Lung (tissue), 11 donors: ENCODE measurements at regions not wholly inside any gene's neighbourhood (a gene's known extent, or its start where the extent isn't known, plus 50 kb on each side); places are given as distances from the start of the nearest gene placed in this dataset.

Experiments
- ATAC-seq: fragments of 200-7000 bp; cut with Tn5 transposase; one replicate; pipeline ENCODE4 v1.9.1; 2020; ENCODE audit warnings: moderate number of reproducible peaks; ENCODE audit not compliant: insufficient read depth, low FRiP score
- DNase-seq, 3 donors: peaks; one replicate each; pipeline ENCODE4 v3.0.0-alpha.2; 2013 to 2017
- H3K27ac ChIP-seq, 2 donors: one replicate each; pipeline ENCODE4 v1.5.1; 2013; ENCODE audit warnings: mild to moderate bottlenecking in 2 of 2, moderate library complexity in 2 of 2, control low read depth in 1 of 2, inconsistent platforms in 1 of 2, low read depth in 1 of 2, low read length in 1 of 2
- H3K27me3 ChIP-seq, 3 donors: one replicate each; pipeline ENCODE4 v1.5.1; 2013; ENCODE audit warnings: low read length in 2 of 3; ENCODE audit not compliant: control insufficient read depth in 3 of 3, insufficient read depth in 3 of 3
- H3K36me3 ChIP-seq, 4 donors: one replicate each; pipeline ENCODE4 v1.5.1; 2013; ENCODE audit warnings: low read length in 4 of 4, mild to moderate bottlenecking in 1 of 4, moderate library complexity in 1 of 4; ENCODE audit not compliant: control insufficient read depth in 4 of 4, insufficient read depth in 4 of 4
- H3K4me1 ChIP-seq, 5 donors: one replicate each; pipeline ENCODE4 v1.5.1; 2013; ENCODE audit warnings: low read length in 5 of 5, mild to moderate bottlenecking in 2 of 5, moderate library complexity in 1 of 5; ENCODE audit not compliant: control insufficient read depth in 5 of 5, insufficient read depth in 5 of 5
- H3K4me3 ChIP-seq: one replicate; pipeline ENCODE4 v1.5.1; 2013; ENCODE audit warnings: mild to moderate bottlenecking, control low read depth, moderate library complexity
- H3K9ac ChIP-seq, 2 donors: one replicate each; pipeline ENCODE4 v1.5.1; 2013; ENCODE audit warnings: low read length in 2 of 2, control low read depth in 1 of 2; ENCODE audit not compliant: insufficient read depth in 1 of 2
- H3K9me3 ChIP-seq, 4 donors: one replicate each; pipeline ENCODE4 v1.5.1; 2013; ENCODE audit warnings: low read length in 3 of 4, mild to moderate bottlenecking in 1 of 4, moderate library complexity in 1 of 4; ENCODE audit not compliant: control insufficient read depth in 4 of 4, insufficient read depth in 3 of 4
- CTCF ChIP-seq: IDR thresholded peaks from 2 replicates; pipeline ENCODE4 v1.5.1; 2012; ENCODE audit warnings: mild to moderate bottlenecking; ENCODE audit errors: control extremely low read depth, extremely low read depth
- WGBS, 2 donors: extraction: QIAGEN DNeasy Blood & Tissue Kit; methylation state at CpG; one replicate each; pipeline ENCODE4 v1.1.7; 2013; 5-methylcytosine and 5-hydroxymethylcytosine counted together
- donor health status: control.
- donor health status: control.
- donor health status: Bipolar disorder and iron deficiency.
- donor health status: healthy.
- donor health status: DM: yes; HTN: yes; CAD: no.

GRCh38 chr4:62526671-62527070 is 1326.5 kb downstream of the ADGRL3 start:
- H3K27me3 ChIP-seq = no peaks in the 10 kb centered on the region
- ATAC-seq = no peak
- DNase-seq = no peak
- H3K9me3 ChIP-seq = no peaks in the 10 kb centered on the region
- 93% methylated on average over 12 of the region's 12 CpGs for WGBS, 2 donors
- H3K4me3 ChIP-seq = no peak overlapping the region
- no peak overlapping the region for H3K27ac ChIP-seq
- no peak overlapping the region for H3K9ac ChIP-seq
- peaks cover 0 to 4% (median 0%) of the 10 kb centered on the region in 5 donors for H3K4me1 ChIP-seq
- H3K36me3 ChIP-seq = no peaks in the 10 kb centered on the region
- no peak for TF ChIP-seq CTCF

- no peak overlapping the region for H3K9ac ChIP-seq
Observed at GRCh38 chr4:62523256-62523655, 1323.1 kb downstream of the ADGRL3 start.

DNA sequence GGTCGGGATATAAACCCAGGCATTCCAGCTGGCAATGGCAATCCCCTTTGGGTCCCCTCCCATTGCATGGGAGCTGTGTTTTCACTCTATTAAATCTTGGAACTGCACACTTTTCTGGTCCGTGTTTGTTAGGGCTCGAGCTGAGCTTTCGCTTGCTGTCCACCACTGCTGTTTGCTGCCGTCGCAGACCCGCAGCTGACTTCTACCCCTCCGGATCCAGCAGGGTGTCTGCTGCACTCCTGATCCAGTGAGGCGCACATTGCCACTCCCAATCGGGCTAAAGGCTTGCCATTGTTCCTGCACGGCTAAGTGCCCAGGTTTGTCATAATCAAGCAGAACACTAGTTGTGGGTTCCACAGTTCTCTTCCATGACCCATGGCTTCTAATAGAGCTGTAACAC is 1322.1 kb downstream of the ADGRL3 start:
- no peak overlapping the region for H3K9ac ChIP-seq
- no peak for TF ChIP-seq CTCF
- H3K9me3 ChIP-seq = no peaks in the 10 kb centered on the region
- H3K27me3 ChIP-seq = no peaks in the 10 kb centered on the region
- H3K27ac ChIP-seq = no peak overlapping the region
- H3K4me3 ChIP-seq = no peak overlapping the region
- no peak for ATAC-seq
- H3K4me1 ChIP-seq = no peaks in the 10 kb centered on the region
- no peak for DNase-seq
- H3K36me3 ChIP-seq = no peaks in the 10 kb centered on the region
- 87 to 93% methylated on average over 11 of the region's 11 CpGs for WGBS, 2 donors

More at GRCh38 chr4:62523256-62523655, 1323.1 kb downstream of the ADGRL3 start:
- TF ChIP-seq CTCF = no peak
- H3K27me3 ChIP-seq = no peaks in the 10 kb centered on the region
- no peaks in the 10 kb centered on the region for H3K36me3 ChIP-seq
- ATAC-seq (no peak), DNase-seq (no peak)
- H3K4me3 ChIP-seq = no peak overlapping the region
- no peaks in the 10 kb centered on the region for H3K9me3 ChIP-seq
- H3K4me1 ChIP-seq = no peaks in the 10 kb centered on the region
- no peak overlapping the region for H3K27ac ChIP-seq

- ATAC-seq (no peak), DNase-seq (no peak)
- Histone ChIP-seq H3K36me3 (no peaks in the 10 kb centered on the region), H3K9ac (no peak overlapping the region), H3K4me3 (no peak overlapping the region), H3K9me3 (no peaks in the 10 kb centered on the region), H3K27me3 (no peaks in the 10 kb centered on the region), H3K4me1 (no peaks in the 10 kb centered on the region), H3K27ac (no peak overlapping the region)
- WGBS, 2 donors = 26 to 47% methylated on average over 1 of the region's 1 CpG
- no peak for TF ChIP-seq CTCF
Observed at GRCh38 chr4:62517716-62518115, 1317.6 kb downstream of the ADGRL3 start.
